ENCODE measurements at regions not wholly inside any gene's neighbourhood (a gene's known extent, or its start where the extent isn't known, plus 50 kb on each side); places are given as distances from the start of the nearest gene placed in this dataset.

GRCh38 chr7:26051021-26051420 is 101.0 kb upstream of the NFE2L3 start:
- DNase-seq: no peak
- no peaks in the 10 kb centered on the region for H3K36me3 Mint-ChIP-seq (ENCODE audit: unreplicated experiment)
- H3K4me3 Mint-ChIP-seq (ENCODE audit: unreplicated experiment): no peak overlapping the region
- no peak overlapping the region for H3K27ac Mint-ChIP-seq (ENCODE audit: unreplicated experiment)
- no peaks in the 10 kb centered on the region for H3K9me3 Mint-ChIP-seq (ENCODE audit: unreplicated experiment)
- H3K4me1 Mint-ChIP-seq (ENCODE audit: low read depth, unreplicated experiment): no peaks in the 10 kb centered on the region
- TF ChIP-seq, protein P1, sequence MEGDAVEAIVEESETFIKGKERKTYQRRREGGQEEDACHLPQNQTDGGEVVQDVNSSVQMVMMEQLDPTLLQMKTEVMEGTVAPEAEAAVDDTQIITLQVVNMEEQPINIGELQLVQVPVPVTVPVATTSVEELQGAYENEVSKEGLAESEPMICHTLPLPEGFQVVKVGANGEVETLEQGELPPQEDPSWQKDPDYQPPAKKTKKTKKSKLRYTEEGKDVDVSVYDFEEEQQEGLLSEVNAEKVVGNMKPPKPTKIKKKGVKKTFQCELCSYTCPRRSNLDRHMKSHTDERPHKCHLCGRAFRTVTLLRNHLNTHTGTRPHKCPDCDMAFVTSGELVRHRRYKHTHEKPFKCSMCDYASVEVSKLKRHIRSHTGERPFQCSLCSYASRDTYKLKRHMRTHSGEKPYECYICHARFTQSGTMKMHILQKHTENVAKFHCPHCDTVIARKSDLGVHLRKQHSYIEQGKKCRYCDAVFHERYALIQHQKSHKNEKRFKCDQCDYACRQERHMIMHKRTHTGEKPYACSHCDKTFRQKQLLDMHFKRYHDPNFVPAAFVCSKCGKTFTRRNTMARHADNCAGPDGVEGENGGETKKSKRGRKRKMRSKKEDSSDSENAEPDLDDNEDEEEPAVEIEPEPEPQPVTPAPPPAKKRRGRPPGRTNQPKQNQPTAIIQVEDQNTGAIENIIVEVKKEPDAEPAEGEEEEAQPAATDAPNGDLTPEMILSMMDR (IDR thresholded peaks at IDR 0.05; ENCODE audit: partially characterized antibody, unreplicated experiment): no peak
- no peaks in the 10 kb centered on the region for H3K27me3 Mint-ChIP-seq (ENCODE audit: unreplicated experiment)

DNA sequence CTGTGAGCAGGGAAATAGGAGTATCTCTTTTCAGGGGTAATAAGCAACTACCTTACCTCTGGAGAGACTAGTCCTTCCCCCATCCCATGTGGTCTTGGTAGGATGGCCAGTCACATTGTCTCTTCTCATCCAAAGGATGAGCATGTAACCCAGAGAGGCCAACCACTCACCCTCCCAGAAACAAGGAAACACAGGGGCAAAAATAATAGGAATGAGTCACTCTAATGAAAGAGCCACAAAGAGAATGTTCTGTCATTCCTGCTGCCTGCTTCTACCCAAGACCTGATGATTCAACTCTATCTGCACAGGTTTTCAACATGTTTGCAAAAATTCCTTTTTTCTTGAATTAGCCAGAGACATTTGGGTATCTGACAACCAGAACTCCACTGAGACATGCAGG is 99.3 kb upstream of the NFE2L3 start:
- H3K4me1 Mint-ChIP-seq (ENCODE audit: low read depth, unreplicated experiment): no peaks in the 10 kb centered on the region
- H3K4me3 Mint-ChIP-seq (ENCODE audit: unreplicated experiment): no peak overlapping the region
- H3K36me3 Mint-ChIP-seq (ENCODE audit: unreplicated experiment): no peaks in the 10 kb centered on the region
- H3K9me3 Mint-ChIP-seq (ENCODE audit: unreplicated experiment): no peaks in the 10 kb centered on the region
- no peaks in the 10 kb centered on the region for H3K27me3 Mint-ChIP-seq (ENCODE audit: unreplicated experiment)
- no peak overlapping the region for H3K27ac Mint-ChIP-seq (ENCODE audit: unreplicated experiment)
- TF ChIP-seq, protein P1 (IDR thresholded peaks at IDR 0.05; ENCODE audit: partially characterized antibody, unreplicated experiment): no peak
- DNase-seq: no peak

DNA sequence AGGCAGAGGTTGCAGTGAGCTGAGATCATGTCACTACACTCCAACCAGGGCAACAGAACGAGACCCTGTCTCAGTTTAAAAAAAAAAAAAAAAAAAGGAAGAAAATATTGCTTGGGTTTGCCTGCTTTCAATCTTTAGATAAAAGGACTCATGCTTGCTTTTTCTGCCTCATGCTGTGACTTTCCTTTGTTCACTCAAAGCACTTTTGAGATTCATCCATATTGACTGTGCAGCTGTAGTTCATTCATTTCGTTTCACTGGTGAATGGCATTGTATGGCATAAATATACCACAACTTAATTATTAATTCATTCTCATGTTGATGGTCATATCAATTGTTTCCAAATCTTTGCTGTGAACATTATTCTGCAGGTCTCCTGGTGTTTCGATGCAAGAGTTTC is 97.6 kb upstream of the NFE2L3 start:
- Mint-ChIP-seq H3K27me3 (ENCODE audit: unreplicated experiment) (no peaks in the 10 kb centered on the region), H3K9me3 (ENCODE audit: unreplicated experiment) (no peaks in the 10 kb centered on the region), H3K4me3 (ENCODE audit: unreplicated experiment) (no peak overlapping the region), H3K4me1 (ENCODE audit: low read depth, unreplicated experiment) (no peaks in the 10 kb centered on the region), H3K36me3 (ENCODE audit: unreplicated experiment) (no peaks in the 10 kb centered on the region), H3K27ac (ENCODE audit: unreplicated experiment) (no peak overlapping the region)
- DNase-seq: no peak
- TF ChIP-seq, protein P1 (IDR thresholded peaks at IDR 0.05; ENCODE audit: partially characterized antibody, unreplicated experiment): no peak

GRCh38 chr7:26055241-26055640 is 96.8 kb upstream of the NFE2L3 start:
- H3K4me1 Mint-ChIP-seq (ENCODE audit: low read depth, unreplicated experiment): no peaks in the 10 kb centered on the region
- DNase-seq: no peak
- H3K27ac Mint-ChIP-seq (ENCODE audit: unreplicated experiment): no peak overlapping the region
- TF ChIP-seq, protein P1 (IDR thresholded peaks at IDR 0.05; ENCODE audit: partially characterized antibody, unreplicated experiment): no peak
- H3K4me3 Mint-ChIP-seq (ENCODE audit: unreplicated experiment): no peak overlapping the region
- H3K36me3 Mint-ChIP-seq (ENCODE audit: unreplicated experiment): no peaks in the 10 kb centered on the region
- H3K27me3 Mint-ChIP-seq (ENCODE audit: unreplicated experiment): no peaks in the 10 kb centered on the region
- H3K9me3 Mint-ChIP-seq (ENCODE audit: unreplicated experiment): no peaks in the 10 kb centered on the region

DNA sequence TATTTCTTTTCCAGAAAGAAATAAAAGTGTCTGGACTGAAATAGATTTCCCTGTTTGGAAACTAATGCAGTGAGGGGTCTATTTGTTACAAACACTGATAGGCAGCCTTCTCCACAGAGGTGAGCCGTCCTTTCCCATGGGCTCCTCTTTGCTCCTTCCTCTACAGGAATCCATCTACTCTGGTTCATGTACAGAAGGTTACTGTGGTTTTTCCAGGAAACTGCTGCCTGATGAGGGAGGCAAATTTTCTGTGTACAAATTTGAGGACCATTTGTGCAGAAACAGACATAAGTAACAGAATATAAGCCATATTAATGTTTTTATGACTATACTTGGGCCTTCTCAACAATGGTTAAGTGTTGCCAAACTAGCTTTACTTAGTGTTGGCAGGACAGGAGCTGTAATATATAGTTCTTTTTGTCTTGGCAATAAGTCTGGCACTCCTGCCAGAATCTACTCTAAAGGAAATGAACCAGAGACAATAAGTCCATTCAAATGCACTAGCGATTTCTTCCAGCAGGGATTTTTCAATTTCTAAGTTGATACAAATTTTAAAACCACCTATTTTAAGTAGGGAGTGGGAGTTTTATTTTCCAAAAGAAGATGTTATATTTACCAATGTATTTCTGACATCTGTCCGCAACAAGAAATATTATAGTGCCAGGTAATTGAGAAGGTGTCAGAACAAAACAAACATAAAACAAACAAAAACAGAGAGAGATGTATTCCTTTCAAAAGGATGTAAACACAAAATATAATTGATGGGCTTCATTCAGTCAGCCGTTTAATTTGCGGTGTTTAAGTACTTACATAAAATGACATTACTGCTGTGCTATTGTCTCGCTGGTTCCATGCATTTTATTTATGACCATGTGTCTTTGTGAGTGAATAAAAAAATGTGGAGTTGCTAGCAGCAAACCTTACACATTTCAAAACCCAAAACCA is 91.0 kb upstream of the NFE2L3 start:
- H3K36me3 Mint-ChIP-seq (ENCODE audit: unreplicated experiment): no peaks in the 10 kb centered on the region
- no peak overlapping the region for H3K4me3 Mint-ChIP-seq (ENCODE audit: unreplicated experiment)
- no peaks in the 10 kb centered on the region for H3K27me3 Mint-ChIP-seq (ENCODE audit: unreplicated experiment)
- DNase-seq: no peak
- TF ChIP-seq, protein P1 (IDR thresholded peaks at IDR 0.05; ENCODE audit: partially characterized antibody, unreplicated experiment): no peak
- no peaks in the 10 kb centered on the region for H3K4me1 Mint-ChIP-seq (ENCODE audit: low read depth, unreplicated experiment)
- H3K27ac Mint-ChIP-seq (ENCODE audit: unreplicated experiment): no peak overlapping the region
- H3K9me3 Mint-ChIP-seq (ENCODE audit: unreplicated experiment): peaks cover 2% of the 10 kb centered on the region

All from glutamatergic neuron (in vitro differentiated cells).